Ishikawa (cell line): ENCODE measurements at regions not wholly inside any gene's neighbourhood (a gene's known extent, or its start where the extent isn't known, plus 50 kb on each side); places are given as distances from the start of the nearest gene placed in this dataset.

ENCODE experiments used
- CEBPB ChIP-seq: IDR thresholded peaks from 2 replicates; pipeline ENCODE4 v1.6.1; 2012
- CREB1 ChIP-seq: IDR thresholded peaks from 2 replicates; pipeline ENCODE4 v1.6.1; 2012; ENCODE audit warnings: low read depth
- EGR1 ChIP-seq: IDR thresholded peaks from 2 replicates; pipeline ENCODE4 v1.6.1; 2012
- EP300 ChIP-seq: IDR thresholded peaks from 2 replicates; pipeline ENCODE4 v1.6.1; 2012; ENCODE audit warnings: borderline replicate concordance
- FOXM1 ChIP-seq: IDR thresholded peaks from 2 replicates; pipeline ENCODE4 v1.6.1; 2012; ENCODE audit warnings: low read depth, borderline replicate concordance
- NFIC ChIP-seq: IDR thresholded peaks from 2 replicates; pipeline ENCODE4 v1.6.1; 2012
- RAD21 ChIP-seq: IDR thresholded peaks from 2 replicates; pipeline ENCODE4 v1.6.1; 2012; ENCODE audit warnings: low read depth
- TAF1 ChIP-seq: IDR thresholded peaks from 2 replicates; pipeline ENCODE4 v1.6.1; 2012; ENCODE audit warnings: low read depth, mild to moderate bottlenecking
- TCF12 ChIP-seq: IDR thresholded peaks from 2 replicates; pipeline ENCODE4 v1.6.1; 2012; ENCODE audit warnings: low read depth
- TEAD4 ChIP-seq: IDR thresholded peaks from 2 replicates; pipeline ENCODE4 v1.6.1; 2012
- YY1 ChIP-seq: IDR thresholded peaks from 2 replicates; pipeline ENCODE4 v1.6.1; 2012; ENCODE audit warnings: low read depth
- ZBTB7A ChIP-seq: IDR thresholded peaks from 2 replicates; pipeline ENCODE4 v1.6.1; 2012; ENCODE audit warnings: low read depth
- TF ChIP-seq, protein P1 (sequence below): IDR thresholded peaks from 2 replicates; pipeline ENCODE4 v1.6.1; 2012
- TF ChIP-seq, protein P2 (sequence below): IDR thresholded peaks from 2 replicates; pipeline ENCODE4 v1.6.1; 2012
- TF ChIP-seq, protein P3 (sequence below): IDR thresholded peaks from 2 replicates; pipeline ENCODE4 v1.6.1; 2012; ENCODE audit warnings: low read depth, mild to moderate bottlenecking

DNA sequence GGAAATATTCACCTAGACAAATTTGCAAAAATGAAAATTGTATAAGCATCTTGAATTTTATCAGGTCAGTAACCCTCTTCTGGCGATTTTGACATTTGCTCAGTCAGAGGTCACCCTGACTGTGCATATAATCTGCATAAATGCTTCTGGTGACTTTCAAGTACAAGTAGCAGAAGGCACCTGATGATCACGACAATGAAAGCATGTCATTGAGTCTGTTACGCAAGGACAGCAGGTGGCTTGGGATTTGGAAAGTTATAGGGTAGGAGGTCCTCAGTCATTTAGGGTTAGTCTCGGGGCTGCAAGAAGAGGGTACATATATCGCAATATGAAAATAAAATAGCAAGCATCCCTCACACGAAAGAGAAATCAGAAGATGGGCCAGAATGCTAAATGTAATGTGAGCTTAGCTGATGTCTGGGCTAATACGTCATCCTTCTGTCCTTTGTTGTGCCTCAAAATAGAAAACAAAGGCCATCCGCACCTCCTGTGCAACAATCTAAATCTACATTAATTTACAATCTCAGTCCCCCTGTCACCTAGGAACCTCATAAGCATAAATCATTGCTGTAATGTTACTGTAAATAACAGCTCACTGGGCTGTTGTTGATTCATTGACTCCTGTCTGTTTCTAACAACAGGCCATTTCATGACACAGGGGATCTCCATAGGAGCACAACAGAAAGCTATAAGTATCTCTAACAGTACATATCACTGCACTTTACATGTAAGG is 155.2 kb upstream of the RSPO3 start:
- TF ChIP-seq YY1 = no peak
- TF ChIP-seq, protein P1, sequence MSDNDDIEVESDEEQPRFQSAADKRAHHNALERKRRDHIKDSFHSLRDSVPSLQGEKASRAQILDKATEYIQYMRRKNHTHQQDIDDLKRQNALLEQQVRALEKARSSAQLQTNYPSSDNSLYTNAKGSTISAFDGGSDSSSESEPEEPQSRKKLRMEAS = no peak
- TF ChIP-seq TEAD4 = no peak
- no peak for TF ChIP-seq EP300
- no peak for TF ChIP-seq EGR1
- TF ChIP-seq RAD21 = no peak

DNA sequence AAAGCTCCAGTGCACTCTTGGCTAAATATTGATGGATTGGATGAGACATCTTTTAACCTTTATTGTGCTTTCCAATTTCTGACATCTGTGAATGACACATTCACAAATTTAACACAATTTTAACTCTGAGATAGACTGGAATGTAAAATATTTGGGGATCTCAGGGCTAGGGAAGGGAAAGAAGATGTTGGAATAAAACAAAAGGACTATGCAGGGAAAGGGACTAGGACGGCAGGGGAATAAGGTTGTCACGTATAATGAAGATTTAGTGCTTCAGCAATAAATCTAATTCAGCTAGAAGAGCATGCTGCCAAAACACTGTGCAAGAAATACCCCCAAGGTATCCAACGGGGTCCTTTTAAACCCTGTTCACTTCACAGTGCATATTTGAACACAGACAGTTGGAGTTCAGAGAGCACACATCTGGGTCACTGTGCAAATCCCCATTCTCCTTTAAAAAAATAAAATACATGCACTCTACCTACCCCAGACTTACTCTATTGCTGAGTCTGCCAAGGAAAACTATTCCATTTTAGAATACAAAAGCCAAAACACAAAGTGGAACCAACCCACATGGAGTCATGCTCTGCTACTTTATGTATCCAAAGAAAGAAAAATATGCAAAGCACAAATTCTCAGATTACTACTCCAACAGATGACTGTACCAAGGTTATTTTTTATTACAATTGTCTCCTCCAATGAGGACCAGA is 151.0 kb upstream of the RSPO3 start:
- TF ChIP-seq CREB1 (no peak), CEBPB (no peak)

DNA sequence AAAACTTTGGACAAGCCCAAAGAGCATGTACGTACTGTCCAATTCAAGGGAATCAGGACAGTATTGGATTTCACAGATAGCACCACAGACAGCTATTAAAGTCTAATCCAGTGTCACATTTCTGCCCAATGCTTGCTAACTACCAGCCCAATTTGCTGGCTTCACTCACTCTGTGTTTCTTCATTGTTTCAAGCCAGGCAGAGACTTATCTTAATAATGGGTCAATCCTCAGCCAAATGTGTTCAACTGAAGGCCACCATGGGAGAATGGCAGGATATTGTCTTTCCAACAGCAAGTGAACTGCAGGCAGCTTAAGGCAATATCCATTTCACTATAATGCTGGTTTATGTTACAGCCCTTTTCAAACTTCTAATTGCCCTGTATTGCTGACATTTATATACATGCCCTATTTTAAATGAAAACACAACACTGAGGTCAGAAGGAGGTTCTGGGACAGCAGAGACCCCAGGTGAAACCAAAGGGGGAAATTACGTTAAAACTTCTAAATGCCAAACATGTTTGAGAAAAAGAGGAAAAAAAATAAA is 142.1 kb upstream of the RSPO3 start:
- no peak for TF ChIP-seq EP300
- no peak for TF ChIP-seq FOXM1
- TF ChIP-seq, protein P2, sequence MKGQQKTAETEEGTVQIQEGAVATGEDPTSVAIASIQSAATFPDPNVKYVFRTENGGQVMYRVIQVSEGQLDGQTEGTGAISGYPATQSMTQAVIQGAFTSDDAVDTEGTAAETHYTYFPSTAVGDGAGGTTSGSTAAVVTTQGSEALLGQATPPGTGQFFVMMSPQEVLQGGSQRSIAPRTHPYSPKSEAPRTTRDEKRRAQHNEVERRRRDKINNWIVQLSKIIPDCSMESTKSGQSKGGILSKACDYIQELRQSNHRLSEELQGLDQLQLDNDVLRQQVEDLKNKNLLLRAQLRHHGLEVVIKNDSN = no peak
- no peak for TF ChIP-seq YY1
- no peak for TF ChIP-seq TCF12
- no peak for TF ChIP-seq NFIC
- no peak for TF ChIP-seq CREB1
- TF ChIP-seq CEBPB = no peak
- TF ChIP-seq RAD21 = no peak
- no peak for TF ChIP-seq TAF1
- TF ChIP-seq ZBTB7A = no peak
- no peak for TF ChIP-seq EGR1
- TF ChIP-seq, protein P1 = no peak
- no peak for TF ChIP-seq TEAD4
- TF ChIP-seq, protein P3, sequence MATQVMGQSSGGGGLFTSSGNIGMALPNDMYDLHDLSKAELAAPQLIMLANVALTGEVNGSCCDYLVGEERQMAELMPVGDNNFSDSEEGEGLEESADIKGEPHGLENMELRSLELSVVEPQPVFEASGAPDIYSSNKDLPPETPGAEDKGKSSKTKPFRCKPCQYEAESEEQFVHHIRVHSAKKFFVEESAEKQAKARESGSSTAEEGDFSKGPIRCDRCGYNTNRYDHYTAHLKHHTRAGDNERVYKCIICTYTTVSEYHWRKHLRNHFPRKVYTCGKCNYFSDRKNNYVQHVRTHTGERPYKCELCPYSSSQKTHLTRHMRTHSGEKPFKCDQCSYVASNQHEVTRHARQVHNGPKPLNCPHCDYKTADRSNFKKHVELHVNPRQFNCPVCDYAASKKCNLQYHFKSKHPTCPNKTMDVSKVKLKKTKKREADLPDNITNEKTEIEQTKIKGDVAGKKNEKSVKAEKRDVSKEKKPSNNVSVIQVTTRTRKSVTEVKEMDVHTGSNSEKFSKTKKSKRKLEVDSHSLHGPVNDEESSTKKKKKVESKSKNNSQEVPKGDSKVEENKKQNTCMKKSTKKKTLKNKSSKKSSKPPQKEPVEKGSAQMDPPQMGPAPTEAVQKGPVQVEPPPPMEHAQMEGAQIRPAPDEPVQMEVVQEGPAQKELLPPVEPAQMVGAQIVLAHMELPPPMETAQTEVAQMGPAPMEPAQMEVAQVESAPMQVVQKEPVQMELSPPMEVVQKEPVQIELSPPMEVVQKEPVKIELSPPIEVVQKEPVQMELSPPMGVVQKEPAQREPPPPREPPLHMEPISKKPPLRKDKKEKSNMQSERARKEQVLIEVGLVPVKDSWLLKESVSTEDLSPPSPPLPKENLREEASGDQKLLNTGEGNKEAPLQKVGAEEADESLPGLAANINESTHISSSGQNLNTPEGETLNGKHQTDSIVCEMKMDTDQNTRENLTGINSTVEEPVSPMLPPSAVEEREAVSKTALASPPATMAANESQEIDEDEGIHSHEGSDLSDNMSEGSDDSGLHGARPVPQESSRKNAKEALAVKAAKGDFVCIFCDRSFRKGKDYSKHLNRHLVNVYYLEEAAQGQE = no peak

DNA sequence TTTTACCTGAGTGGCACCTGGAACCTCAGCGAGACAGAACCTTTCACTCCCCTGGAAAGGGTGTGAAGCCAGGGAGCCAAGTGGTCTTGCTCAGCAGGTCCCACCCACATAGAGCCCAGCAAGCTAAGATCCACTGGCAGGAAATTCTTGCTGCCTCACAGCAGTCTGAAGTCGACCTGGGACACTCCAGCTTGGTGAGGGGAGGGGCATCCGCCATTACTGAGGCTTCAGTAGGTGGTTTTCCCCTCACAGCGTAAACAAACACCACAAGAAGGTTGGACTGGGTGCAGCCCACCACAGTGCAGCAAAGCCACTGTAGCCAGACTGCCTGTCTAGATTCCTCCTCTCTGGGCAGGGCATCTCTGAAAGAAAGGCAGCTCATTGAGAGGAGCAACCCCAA is 134.7 kb upstream of the RSPO3 start:
- no peak for TF ChIP-seq EP300
- TF ChIP-seq TEAD4 = no peak
- TF ChIP-seq RAD21 = no peak
- no peak for TF ChIP-seq NFIC
- TF ChIP-seq, protein P3 = no peak
- TF ChIP-seq TCF12 = no peak
- no peak for TF ChIP-seq CREB1
- no peak for TF ChIP-seq TAF1
- no peak for TF ChIP-seq CEBPB
- no peak for TF ChIP-seq FOXM1
- no peak for TF ChIP-seq ZBTB7A
- TF ChIP-seq, protein P2 = no peak
- TF ChIP-seq, protein P1 = no peak
- TF ChIP-seq YY1 = no peak

DNA sequence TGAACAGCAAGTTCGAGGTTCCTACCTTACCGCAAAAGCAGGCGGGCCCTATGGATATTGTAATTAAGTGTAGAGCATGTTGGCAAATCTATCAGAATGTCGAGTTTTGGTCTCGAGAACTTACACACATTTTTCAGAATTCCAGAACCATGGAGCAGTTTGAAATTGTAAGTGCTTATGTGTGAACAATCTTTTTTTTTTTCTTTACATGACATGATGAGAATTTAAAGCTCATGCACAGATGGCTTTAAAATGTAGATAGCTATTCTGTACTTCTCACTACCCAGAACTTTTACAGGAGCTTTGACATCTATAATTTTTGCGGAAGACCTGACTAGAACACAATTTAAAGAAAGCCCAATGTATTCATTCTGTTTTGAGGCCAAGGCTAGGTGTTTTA is 117.8 kb upstream of the RSPO3 start:
- no peak for TF ChIP-seq TCF12

DNA sequence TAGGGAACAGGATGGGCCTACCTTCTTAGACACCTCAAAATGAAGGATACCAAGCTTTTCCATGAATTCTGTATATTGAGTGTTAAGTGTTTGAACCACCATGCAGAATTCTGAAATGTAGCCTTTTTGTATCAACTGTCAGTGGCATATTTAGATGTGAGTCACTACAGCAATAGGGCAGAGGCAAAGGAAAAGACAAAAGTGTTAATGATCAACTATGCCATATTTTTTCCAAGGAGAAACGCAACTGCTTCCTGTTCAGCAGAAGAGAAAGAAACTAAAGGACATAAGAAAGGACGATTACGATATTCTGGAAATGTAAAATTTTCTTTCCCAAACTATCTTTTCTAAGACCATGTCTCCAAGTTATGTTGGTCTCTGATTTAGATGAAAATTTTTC is 104.6 kb upstream of the RSPO3 start:
- TF ChIP-seq FOXM1 (no peak), ZBTB7A (no peak), CEBPB (no peak), TEAD4 (no peak), CREB1 (no peak)
